ENCODE measurements at regions not wholly inside any gene's neighbourhood (a gene's known extent, or its start where the extent isn't known, plus 50 kb on each side); places are given as distances from the start of the nearest gene placed in this dataset.

GRCh38 chr2:209316141-209316540 lies 107.7 kb upstream of the MAP2 start:
- Histone ChIP-seq H2BK120ac (ENCODE audit: low read depth, low read length, poor library complexity, severe bottlenecking) (no peak overlapping the region), H3K23ac (ENCODE audit: insufficient read length, low read depth, low read length) (no peak overlapping the region), H3K23me2 (ENCODE audit: insufficient read length, low read depth, low read length, poor library complexity, severe bottlenecking) (no peaks in the 10 kb centered on the region), H3K4ac (ENCODE audit: low read depth, low read length) (no peak overlapping the region), H2AK5ac (ENCODE audit: insufficient read length, low read length) (no peak overlapping the region), H3K9me3 (ENCODE audit: control insufficient read depth, low read depth, low read length) (no peaks in the 10 kb centered on the region), H4K8ac (replicated peaks; ENCODE audit: insufficient read length, low read depth, low read length) (no peak overlapping the region), H3K9ac (ENCODE audit: extremely low read depth, insufficient read length, low read length) (no peak overlapping the region), H3K56ac (ENCODE audit: insufficient read length, low read depth, low read length) (no peak overlapping the region), H3K27ac (ENCODE audit: insufficient read length, low read depth, low read length) (no peak overlapping the region), H4K91ac (ENCODE audit: insufficient read length, low read depth, low read length) (no peak overlapping the region), H3K79me1 (ENCODE audit: insufficient read depth, low read depth, low read length, poor library complexity, severe bottlenecking) (no peaks in the 10 kb centered on the region), H2BK15ac (ENCODE audit: low read depth, low read length) (no peak overlapping the region), H2BK12ac (ENCODE audit: insufficient read length, low read depth, low read length) (no peak overlapping the region), H2BK20ac (ENCODE audit: low read depth, low read length, poor library complexity, severe bottlenecking) (no peak overlapping the region), H3K79me2 (ENCODE audit: insufficient read depth, low read length) (0 out of 2 replicates have a peak, but pooled peaks cover 1% of the 10 kb centered on the region), H3K4me1 (ENCODE audit: insufficient read depth, low read length) (no peaks in the 10 kb centered on the region), H3K4me2 (ENCODE audit: insufficient read depth, insufficient read length, low read length) (no peak overlapping the region), H4K5ac (ENCODE audit: insufficient read length, low read depth, low read length) (no peak overlapping the region), H2AFZ (ENCODE audit: low read length) (no peak overlapping the region), H3K18ac (ENCODE audit: insufficient read length, low read depth, low read length) (no peak overlapping the region), H3K14ac (ENCODE audit: insufficient read depth, low read length) (no peak overlapping the region), H4K20me1 (ENCODE audit: control insufficient read depth, insufficient read depth, insufficient read length) (no peaks in the 10 kb centered on the region), H2BK5ac (ENCODE audit: insufficient read length, low read length) (no peak overlapping the region), H3K27me3 (ENCODE audit: insufficient read depth, low read length) (no peaks in the 10 kb centered on the region), H3T11ph (ENCODE audit: low read length) (no peak overlapping the region)
- Mint-ChIP-seq H3K27me3 (ENCODE audit: low read depth) (no peaks in the 10 kb centered on the region), H3K27ac (no peak overlapping the region), H3K4me1 (peaks cover 7 to 12% of the 10 kb centered on the region in 2 experiments; a peak in 3 of 4 replicates), H3K36me3 (ENCODE audit: insufficient read depth in 1 of 3, low read depth in 3 of 3) (peaks cover 8 to 11% (median 8%) of the 10 kb centered on the region in 3 experiments; a peak in 6 of 7 replicates), H3K9me3 (no peaks in the 10 kb centered on the region), H3K4me3 (no peak overlapping the region)
- no peak for DNase-seq
- no CpG with 5 or more reads among the region's 2 CpGs for WGBS (ENCODE audit: extremely low coverage, insufficient read length, low lambda C conversion rate)
- no peak for TF ChIP-seq CTCF (conservative IDR thresholded peaks at IDR 0.05)

All from H9 (cell line).